ENCODE measurements at regions not wholly inside any gene's neighbourhood (a gene's known extent, or its start where the extent isn't known, plus 50 kb on each side); places are given as distances from the start of the nearest gene placed in this dataset.

- Histone ChIP-seq H3K27ac (ENCODE audit: low read depth in 1 of 2, low read length in 1 of 2) (no peak overlapping the region), H3K36me3 (ENCODE audit: control insufficient read depth in 4 of 4, insufficient read depth in 4 of 4, low read length in 4 of 4) (no peaks in the 10 kb centered on the region), H3K27me3 (ENCODE audit: control insufficient read depth in 3 of 3, insufficient read depth in 3 of 3, low read length in 2 of 3) (no peaks in the 10 kb centered on the region), H3K4me1 (ENCODE audit: control insufficient read depth in 5 of 5, insufficient read depth in 5 of 5, low read length in 5 of 5) (no peaks in the 10 kb centered on the region), H3K4me3 (no peak overlapping the region), H3K9ac (ENCODE audit: insufficient read depth in 1 of 2, low read length in 2 of 2) (no peak overlapping the region), H3K9me3 (ENCODE audit: control insufficient read depth in 4 of 4, insufficient read depth in 3 of 4, low read length in 3 of 4) (no peaks in the 10 kb centered on the region)
- TF ChIP-seq, protein P1, sequence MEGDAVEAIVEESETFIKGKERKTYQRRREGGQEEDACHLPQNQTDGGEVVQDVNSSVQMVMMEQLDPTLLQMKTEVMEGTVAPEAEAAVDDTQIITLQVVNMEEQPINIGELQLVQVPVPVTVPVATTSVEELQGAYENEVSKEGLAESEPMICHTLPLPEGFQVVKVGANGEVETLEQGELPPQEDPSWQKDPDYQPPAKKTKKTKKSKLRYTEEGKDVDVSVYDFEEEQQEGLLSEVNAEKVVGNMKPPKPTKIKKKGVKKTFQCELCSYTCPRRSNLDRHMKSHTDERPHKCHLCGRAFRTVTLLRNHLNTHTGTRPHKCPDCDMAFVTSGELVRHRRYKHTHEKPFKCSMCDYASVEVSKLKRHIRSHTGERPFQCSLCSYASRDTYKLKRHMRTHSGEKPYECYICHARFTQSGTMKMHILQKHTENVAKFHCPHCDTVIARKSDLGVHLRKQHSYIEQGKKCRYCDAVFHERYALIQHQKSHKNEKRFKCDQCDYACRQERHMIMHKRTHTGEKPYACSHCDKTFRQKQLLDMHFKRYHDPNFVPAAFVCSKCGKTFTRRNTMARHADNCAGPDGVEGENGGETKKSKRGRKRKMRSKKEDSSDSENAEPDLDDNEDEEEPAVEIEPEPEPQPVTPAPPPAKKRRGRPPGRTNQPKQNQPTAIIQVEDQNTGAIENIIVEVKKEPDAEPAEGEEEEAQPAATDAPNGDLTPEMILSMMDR (IDR thresholded peaks at IDR 0.05; ENCODE audit: control extremely low read depth, extremely low read depth), result no peak
- no peak for ATAC-seq (ENCODE audit: insufficient read depth, low FRiP score)
- WGBS, 2 donors, result 94 to 96% methylated on average over 2 of the region's 2 CpGs
- DNase-seq, result no peak
Observed at GRCh38 chr6:92763274-92763584, 656.1 kb downstream of the EPHA7 start.

GRCh38 chr6:92762443-92763273, 656.7 kb downstream of the EPHA7 start:
- Histone ChIP-seq H3K4me1 (ENCODE audit: control insufficient read depth in 5 of 5, insufficient read depth in 5 of 5, low read length in 5 of 5) (no peaks in the 10 kb centered on the region), H3K36me3 (ENCODE audit: control insufficient read depth in 4 of 4, insufficient read depth in 4 of 4, low read length in 4 of 4) (no peaks in the 10 kb centered on the region), H3K4me3 (no peak overlapping the region), H3K9ac (ENCODE audit: insufficient read depth in 1 of 2, low read length in 2 of 2) (no peak overlapping the region), H3K27me3 (ENCODE audit: control insufficient read depth in 3 of 3, insufficient read depth in 3 of 3, low read length in 2 of 3) (no peaks in the 10 kb centered on the region), H3K27ac (ENCODE audit: low read depth in 1 of 2, low read length in 1 of 2) (no peak overlapping the region), H3K9me3 (ENCODE audit: control insufficient read depth in 4 of 4, insufficient read depth in 3 of 4, low read length in 3 of 4) (no peaks in the 10 kb centered on the region)
- WGBS, 2 donors, result 78 to 82% methylated on average over 3 of the region's 3 CpGs
- no peak for ATAC-seq (ENCODE audit: insufficient read depth, low FRiP score)
- TF ChIP-seq, protein P1 (IDR thresholded peaks at IDR 0.05; ENCODE audit: control extremely low read depth, extremely low read depth), result no peak
- peak in 2 of 3 donors; percentile 17 for DNase-seq

DNA sequence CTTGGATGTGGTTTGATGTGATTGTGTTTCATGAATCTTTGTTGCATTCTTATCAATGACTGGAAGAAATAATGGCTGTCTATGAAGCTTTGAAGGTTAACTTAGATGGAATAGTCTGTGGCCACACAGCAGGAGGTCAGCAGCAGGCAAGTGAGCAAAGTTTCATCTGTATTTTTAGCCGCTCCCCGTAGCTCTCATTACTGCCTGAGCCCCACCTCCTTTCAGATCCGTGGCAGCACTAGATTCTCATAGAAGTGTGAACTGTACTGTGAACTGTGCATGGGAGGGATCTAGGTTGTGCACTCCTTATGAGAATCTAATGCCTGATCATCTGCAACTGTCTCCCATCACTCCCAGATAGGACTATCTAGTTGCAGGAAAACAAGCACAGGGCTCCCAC, 660.2 kb downstream of the EPHA7 start:
- DNase-seq (no peak), ATAC-seq (ENCODE audit: insufficient read depth, low FRiP score) (no peak)
- Histone ChIP-seq H3K27ac (ENCODE audit: low read depth in 1 of 2, low read length in 1 of 2) (no peak overlapping the region), H3K4me1 (ENCODE audit: control insufficient read depth in 5 of 5, insufficient read depth in 5 of 5, low read length in 5 of 5) (no peaks in the 10 kb centered on the region), H3K4me3 (no peak overlapping the region), H3K36me3 (ENCODE audit: control insufficient read depth in 4 of 4, insufficient read depth in 4 of 4, low read length in 4 of 4) (no peaks in the 10 kb centered on the region), H3K9ac (ENCODE audit: insufficient read depth in 1 of 2, low read length in 2 of 2) (no peak overlapping the region), H3K9me3 (ENCODE audit: control insufficient read depth in 4 of 4, insufficient read depth in 3 of 4, low read length in 3 of 4) (peaks cover 0 to 1% (median 0%) of the 10 kb centered on the region in 4 donors), H3K27me3 (ENCODE audit: control insufficient read depth in 3 of 3, insufficient read depth in 3 of 3, low read length in 2 of 3) (no peaks in the 10 kb centered on the region)
- TF ChIP-seq, protein P1 (IDR thresholded peaks at IDR 0.05; ENCODE audit: control extremely low read depth, extremely low read depth), result no peak
- 74 to 84% methylated on average over 3 of the region's 3 CpGs for WGBS, 2 donors

- H3K27ac ChIP-seq (ENCODE audit: low read depth in 1 of 2, low read length in 1 of 2), result no peak overlapping the region
- DNase-seq, result no peak
- no peak overlapping the region for H3K9ac ChIP-seq (ENCODE audit: insufficient read depth in 1 of 2, low read length in 2 of 2)
- H3K27me3 ChIP-seq (ENCODE audit: control insufficient read depth in 3 of 3, insufficient read depth in 3 of 3, low read length in 2 of 3), result no peaks in the 10 kb centered on the region
- peaks cover 0 to 8% (median 0%) of the 10 kb centered on the region in 4 donors for H3K9me3 ChIP-seq (ENCODE audit: control insufficient read depth in 4 of 4, insufficient read depth in 3 of 4, low read length in 3 of 4)
- 68 to 73% methylated on average over 4 of the region's 4 CpGs for WGBS, 2 donors
- H3K4me1 ChIP-seq (ENCODE audit: control insufficient read depth in 5 of 5, insufficient read depth in 5 of 5, low read length in 5 of 5), result peaks cover 0 to 2% (median 0%) of the 10 kb centered on the region in 5 donors
- TF ChIP-seq, protein P1 (IDR thresholded peaks at IDR 0.05; ENCODE audit: control extremely low read depth, extremely low read depth), result no peak
- no peak for ATAC-seq (ENCODE audit: insufficient read depth, low FRiP score)
- no peak overlapping the region for H3K4me3 ChIP-seq
- H3K36me3 ChIP-seq (ENCODE audit: control insufficient read depth in 4 of 4, insufficient read depth in 4 of 4, low read length in 4 of 4), result no peaks in the 10 kb centered on the region
Observed at GRCh38 chr6:92757925-92758324, 661.4 kb downstream of the EPHA7 start.

Measured in lung (tissue), 11 donors.